SK-N-SH (cell line): ENCODE measurements at regions not wholly inside any gene's neighbourhood (a gene's known extent, or its start where the extent isn't known, plus 50 kb on each side); places are given as distances from the start of the nearest gene placed in this dataset.

ENCODE experiments used
- CTCF ChIA-PET: fragments of 300-600, 350-600 bp; formaldehyde crosslinking; extraction: SDS; loops from one replicate; lab custom pipeline; 2021; lab: Yijun Ruan, JAX
- POLR2A ChIA-PET: fragments of 350-600 bp; sonication (Branson Sonifier 250); formaldehyde crosslinking; extraction: SDS; loops from one replicate; lab custom pipeline; 2020; ENCODE audit warnings: antibody characterized with exemption, inconsistent platforms; lab: Yijun Ruan, JAX
- DNase-seq: peaks from one replicate; pipeline ENCODE4 v3.0.0; 2012
- H2AFZ ChIP-seq: fragments of 200-600 bp; sonication (generic); 2 replicates; pipeline ENCODE4 v1.8.1; 2016; ENCODE audit warnings: antibody characterized with exemption, mild to moderate bottlenecking, low read depth
- H3F3A ChIP-seq: fragments of 200-600 bp; sonication (generic); replicated peaks from 2 replicates; pipeline ENCODE3; 2016; ENCODE audit warnings: antibody characterized with exemption, mild to moderate bottlenecking; ENCODE audit not compliant: insufficient read depth
- H3K27ac ChIP-seq, 2 experiments: fragments of 200-500 bp in 1 of 2; fragments of 200-600 bp in 1 of 2; sonication (Bioruptor generic) in 1 of 2; sonication (generic), shearing (Covaris generic) in 1 of 2; 2 replicates each; pipeline versions ENCODE4 v1.5.1 to v1.6.1; 2014 to 2016; ENCODE audit warnings: low read depth in 2 of 2, inconsistent platforms in 1 of 2, low read length in 1 of 2, mild to moderate bottlenecking in 1 of 2, mixed read lengths in 1 of 2
- H3K27me3 ChIP-seq: fragments of 200-600 bp; sonication (generic), shearing (Covaris generic); 2 replicates; pipeline ENCODE4 v1.6.1; 2016; ENCODE audit warnings: mixed run types; ENCODE audit not compliant: insufficient read depth
- H3K36me3 ChIP-seq, 2 experiments: fragments of 200-500 bp in 1 of 2; fragments of 200-600 bp in 1 of 2; sonication (Bioruptor generic) in 1 of 2; sonication (generic) in 1 of 2; replicated peaks in 1 of 2; 2 replicates each; pipeline versions ENCODE3 to v1.5.1; 2014 to 2016; ENCODE audit warnings: low read length in 1 of 2, mild to moderate bottlenecking in 1 of 2; ENCODE audit not compliant: insufficient read depth in 2 of 2, control insufficient read depth in 1 of 2
- H3K4me1 ChIP-seq, 2 experiments: fragments of 200-500 bp in 1 of 2; fragments of 200-600 bp in 1 of 2; sonication (Bioruptor generic) in 1 of 2; sonication (generic), shearing (Covaris generic) in 1 of 2; 2 replicates each; pipeline versions ENCODE4 v1.5.1 to v1.6.1; 2014 to 2016; ENCODE audit warnings: low read depth in 1 of 2, low read length in 1 of 2, mixed run types in 1 of 2; ENCODE audit not compliant: insufficient read depth in 2 of 2, control insufficient read depth in 1 of 2
- H3K4me2 ChIP-seq: fragments of 200-600 bp; sonication (generic), shearing (Covaris generic); 2 replicates; pipeline ENCODE4 v1.6.1; 2017; ENCODE audit warnings: mixed run types
- H3K4me3 ChIP-seq, 2 experiments: fragments of 200-500 bp in 1 of 2; fragments of 200-600 bp in 1 of 2; sonication (Bioruptor generic) in 1 of 2; sonication (generic), shearing (Covaris generic) in 1 of 2; 2 replicates each; pipeline versions ENCODE4 v1.5.1 to v1.8.1; 2014 to 2016; ENCODE audit warnings: low read depth in 2 of 2, inconsistent platforms in 1 of 2, low read length in 1 of 2, mild to moderate bottlenecking in 1 of 2, mixed read lengths in 1 of 2, moderate library complexity in 1 of 2
- H3K79me2 ChIP-seq: fragments of 200-600 bp; sonication (generic); 2 replicates; pipeline ENCODE4 v1.8.1; 2017; ENCODE audit warnings: mild to moderate bottlenecking; ENCODE audit not compliant: insufficient read depth
- H3K9ac ChIP-seq: fragments of 200-600 bp; sonication (generic); 2 replicates; pipeline ENCODE4 v1.6.1; 2017; ENCODE audit warnings: mixed run types
- H3K9me2 ChIP-seq: fragments of 200-600 bp; sonication (generic); 2 replicates; pipeline ENCODE4 v1.6.1; 2017; ENCODE audit warnings: mixed run types
- H3K9me3 ChIP-seq: fragments of 200-600 bp; sonication (generic); 2 replicates; pipeline ENCODE4 v1.6.1; 2017; ENCODE audit warnings: mixed run types, mild to moderate bottlenecking, moderate library complexity
- H4K20me1 ChIP-seq: fragments of 200-600 bp; sonication (generic); 2 replicates; pipeline ENCODE4 v1.6.1; 2017; ENCODE audit warnings: mild to moderate bottlenecking, mixed run types; ENCODE audit not compliant: insufficient read depth
- CHD2 ChIP-seq: fragments of 150-350 bp; IDR thresholded peaks from 2 replicates; pipeline ENCODE4 v1.6.1; 2018; ENCODE audit warnings: low read length; ENCODE audit not compliant: partially characterized antibody
- ELF1 ChIP-seq: IDR thresholded peaks from 2 replicates; pipeline ENCODE4 v1.4.0; 2012
- EP300 ChIP-seq, 2 experiments: IDR thresholded peaks; 2 replicates each; pipeline versions ENCODE4 v1.4.0 to v1.6.1; 2012; ENCODE audit warnings: borderline replicate concordance in 1 of 2, low read depth in 1 of 2, low read length in 1 of 2
- FOSL2 ChIP-seq: IDR thresholded peaks from 2 replicates; pipeline ENCODE4 v1.4.0; 2012; ENCODE audit warnings: low read depth, mild to moderate bottlenecking, moderate library complexity, borderline replicate concordance
- FOXJ3 ChIP-seq: sonication (generic); formaldehyde crosslinking; IDR thresholded peaks from 2 replicates; pipeline ENCODE4 v1.5.1; 2020; ENCODE audit warnings: mild to moderate bottlenecking, missing genetic modification reagents
- FOXM1 ChIP-seq: IDR thresholded peaks from 2 replicates; pipeline ENCODE4 v1.4.0; 2012; ENCODE audit warnings: low read depth, mild to moderate bottlenecking
- GABPA ChIP-seq: IDR thresholded peaks from 2 replicates; pipeline ENCODE4 v1.4.0; 2012; ENCODE audit warnings: low read depth, mild to moderate bottlenecking
- GATA2 ChIP-seq: sonication (generic); formaldehyde crosslinking; IDR thresholded peaks from 2 replicates; pipeline ENCODE4 v1.5.0; 2020; ENCODE audit warnings: mild to moderate bottlenecking, missing genetic modification reagents
- JUND ChIP-seq: IDR thresholded peaks from 2 replicates; pipeline ENCODE4 v1.4.0; 2012
- MEF2A ChIP-seq: IDR thresholded peaks from 2 replicates; pipeline ENCODE4 v1.4.0; 2012; ENCODE audit warnings: low read depth, borderline replicate concordance
- MXI1 ChIP-seq: IDR thresholded peaks from 2 replicates; pipeline ENCODE4 v1.6.1; 2012; ENCODE audit warnings: mild to moderate bottlenecking, low read depth, low read length, improper control_type of control experiment
- NFIC ChIP-seq: IDR thresholded peaks from 2 replicates; pipeline ENCODE4 v1.4.0; 2012; ENCODE audit warnings: borderline replicate concordance
- NRF1 ChIP-seq: IDR thresholded peaks from 2 replicates; pipeline ENCODE4 v1.6.1; 2012; ENCODE audit warnings: low read depth, mild to moderate bottlenecking, low read length
- RAD21 ChIP-seq: IDR thresholded peaks from 2 replicates; pipeline ENCODE4 v1.6.1; 2012; ENCODE audit warnings: mild to moderate bottlenecking, low read length
- RCOR1 ChIP-seq: fragments of 150-350 bp; IDR thresholded peaks from 2 replicates; pipeline ENCODE4 v1.6.1; 2017; ENCODE audit warnings: antibody characterized with exemption, low read length
- RXRA ChIP-seq: IDR thresholded peaks from 2 replicates; pipeline ENCODE4 v1.4.0; 2012; ENCODE audit warnings: low read depth, mild to moderate bottlenecking, borderline replicate concordance
- TCF12 ChIP-seq: IDR thresholded peaks from 2 replicates; pipeline ENCODE4 v1.4.0; 2012
- TEAD4 ChIP-seq: IDR thresholded peaks from 2 replicates; pipeline ENCODE4 v1.4.0; 2012; ENCODE audit warnings: mild to moderate bottlenecking, borderline replicate concordance; ENCODE audit not compliant: insufficient read depth
- YY1 ChIP-seq: IDR thresholded peaks from 2 replicates; pipeline ENCODE4 v1.4.0; 2012; ENCODE audit warnings: low read depth, mild to moderate bottlenecking
- whole genome bisulfite sequencing: methylation state at CpG from one replicate; pipeline ENCODE4 v1.1.6; 2017; ENCODE audit warnings: low lambda C conversion rate; 5-methylcytosine and 5-hydroxymethylcytosine counted together
- TF ChIP-seq, protein P1 (sequence below): IDR thresholded peaks from 2 replicates; pipeline ENCODE4 v1.4.0; 2012; ENCODE audit warnings: low read depth
- TF ChIP-seq, protein P2 (sequence below): IDR thresholded peaks from 2 replicates; pipeline ENCODE4 v1.6.1; 2012; ENCODE audit warnings: mild to moderate bottlenecking, low read depth, low read length, moderate library complexity
- TF ChIP-seq, protein P3 (sequence below): fragments of 150-350 bp; IDR thresholded peaks from 2 replicates; pipeline ENCODE4 v1.6.1; 2016; ENCODE audit warnings: mild to moderate bottlenecking, low read depth, low read length
- TF ChIP-seq, protein P4 (sequence below): IDR thresholded peaks from 2 replicates; pipeline ENCODE4; 2012
- TF ChIP-seq, protein P5 (sequence below): IDR thresholded peaks from 2 replicates; pipeline ENCODE4 v1.4.0; 2012; ENCODE audit warnings: low read depth, borderline replicate concordance
- TF ChIP-seq, protein P6 (sequence below): IDR thresholded peaks from 2 replicates; pipeline ENCODE4 v1.4.0; 2012; ENCODE audit warnings: low read depth, borderline replicate concordance
- TF ChIP-seq, protein P7 (sequence below): fragments of 150-350 bp; IDR thresholded peaks from 2 replicates; pipeline ENCODE4 v1.6.1; 2017; ENCODE audit warnings: antibody characterized with exemption, low read length, low read depth, borderline replicate concordance

DNA sequence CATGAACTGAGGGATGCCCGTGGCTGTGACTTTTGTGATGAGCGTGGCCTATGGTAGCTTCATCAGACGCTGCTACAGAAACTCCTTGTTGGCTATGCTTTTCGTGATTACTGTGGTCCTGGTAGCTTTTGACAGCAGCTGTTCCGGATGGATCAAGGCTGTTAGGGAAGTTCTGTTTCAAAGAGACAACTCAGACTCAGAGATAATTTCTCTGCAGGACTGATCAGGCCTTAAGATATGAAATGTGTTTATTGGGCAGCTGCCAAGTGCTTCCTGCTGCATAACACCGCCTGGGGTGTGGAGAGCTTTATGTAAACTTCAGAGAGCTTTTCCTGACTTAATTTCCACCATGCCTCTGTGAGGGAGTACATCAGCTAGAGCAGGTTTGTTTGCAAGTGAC lies 243.8 kb downstream of the TSN start:
- POLR2A ChIA-PET: interaction anchor here (1.0 kb wide), 2 partner anchors 11 to 32 kb away, joined by 3 read pairs; no protein-coding TSS in a partner anchor
- CTCF ChIA-PET: interaction anchor here (1.9 kb wide), 1 partner anchor 24 kb away, joined by 7 read pairs; no protein-coding TSS in a partner anchor

More for the DNA sequence above, 243.8 kb downstream of the TSN start:
- Histone ChIP-seq H3K27ac (peak overlapping the region in 1 of 2 experiments; percentile 96; a peak in 2 of 4 replicates), H3K27me3 (no peaks in the 10 kb centered on the region), H3K36me3 (no peaks in the 10 kb centered on the region), H3K79me2 (no peaks in the 10 kb centered on the region), H2AFZ (no peak overlapping the region), H3F3A (no peaks in the 10 kb centered on the region), H3K4me3 (no peak overlapping the region), H4K20me1 (no peaks in the 10 kb centered on the region), H3K9me3 (no peaks in the 10 kb centered on the region), H3K9ac (no peak overlapping the region), H3K4me2 (no peak overlapping the region), H3K9me2 (no peaks in the 10 kb centered on the region), H3K4me1 (peaks cover 0 to 32% of the 10 kb centered on the region in 2 experiments; a peak in 3 of 4 replicates)
- peak; percentile 45 for TF ChIP-seq NFIC
- TF ChIP-seq, protein P1, sequence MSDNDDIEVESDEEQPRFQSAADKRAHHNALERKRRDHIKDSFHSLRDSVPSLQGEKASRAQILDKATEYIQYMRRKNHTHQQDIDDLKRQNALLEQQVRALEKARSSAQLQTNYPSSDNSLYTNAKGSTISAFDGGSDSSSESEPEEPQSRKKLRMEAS: no peak
- TF ChIP-seq FOXJ3 (CRISPR knock-in tag): peak; percentile 95
- no peak for TF ChIP-seq FOSL2
- TF ChIP-seq CHD2: peak; percentile 89
- TF ChIP-seq NRF1: no peak
- TF ChIP-seq, protein P2, sequence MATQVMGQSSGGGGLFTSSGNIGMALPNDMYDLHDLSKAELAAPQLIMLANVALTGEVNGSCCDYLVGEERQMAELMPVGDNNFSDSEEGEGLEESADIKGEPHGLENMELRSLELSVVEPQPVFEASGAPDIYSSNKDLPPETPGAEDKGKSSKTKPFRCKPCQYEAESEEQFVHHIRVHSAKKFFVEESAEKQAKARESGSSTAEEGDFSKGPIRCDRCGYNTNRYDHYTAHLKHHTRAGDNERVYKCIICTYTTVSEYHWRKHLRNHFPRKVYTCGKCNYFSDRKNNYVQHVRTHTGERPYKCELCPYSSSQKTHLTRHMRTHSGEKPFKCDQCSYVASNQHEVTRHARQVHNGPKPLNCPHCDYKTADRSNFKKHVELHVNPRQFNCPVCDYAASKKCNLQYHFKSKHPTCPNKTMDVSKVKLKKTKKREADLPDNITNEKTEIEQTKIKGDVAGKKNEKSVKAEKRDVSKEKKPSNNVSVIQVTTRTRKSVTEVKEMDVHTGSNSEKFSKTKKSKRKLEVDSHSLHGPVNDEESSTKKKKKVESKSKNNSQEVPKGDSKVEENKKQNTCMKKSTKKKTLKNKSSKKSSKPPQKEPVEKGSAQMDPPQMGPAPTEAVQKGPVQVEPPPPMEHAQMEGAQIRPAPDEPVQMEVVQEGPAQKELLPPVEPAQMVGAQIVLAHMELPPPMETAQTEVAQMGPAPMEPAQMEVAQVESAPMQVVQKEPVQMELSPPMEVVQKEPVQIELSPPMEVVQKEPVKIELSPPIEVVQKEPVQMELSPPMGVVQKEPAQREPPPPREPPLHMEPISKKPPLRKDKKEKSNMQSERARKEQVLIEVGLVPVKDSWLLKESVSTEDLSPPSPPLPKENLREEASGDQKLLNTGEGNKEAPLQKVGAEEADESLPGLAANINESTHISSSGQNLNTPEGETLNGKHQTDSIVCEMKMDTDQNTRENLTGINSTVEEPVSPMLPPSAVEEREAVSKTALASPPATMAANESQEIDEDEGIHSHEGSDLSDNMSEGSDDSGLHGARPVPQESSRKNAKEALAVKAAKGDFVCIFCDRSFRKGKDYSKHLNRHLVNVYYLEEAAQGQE: no peak
- TF ChIP-seq, protein P3, sequence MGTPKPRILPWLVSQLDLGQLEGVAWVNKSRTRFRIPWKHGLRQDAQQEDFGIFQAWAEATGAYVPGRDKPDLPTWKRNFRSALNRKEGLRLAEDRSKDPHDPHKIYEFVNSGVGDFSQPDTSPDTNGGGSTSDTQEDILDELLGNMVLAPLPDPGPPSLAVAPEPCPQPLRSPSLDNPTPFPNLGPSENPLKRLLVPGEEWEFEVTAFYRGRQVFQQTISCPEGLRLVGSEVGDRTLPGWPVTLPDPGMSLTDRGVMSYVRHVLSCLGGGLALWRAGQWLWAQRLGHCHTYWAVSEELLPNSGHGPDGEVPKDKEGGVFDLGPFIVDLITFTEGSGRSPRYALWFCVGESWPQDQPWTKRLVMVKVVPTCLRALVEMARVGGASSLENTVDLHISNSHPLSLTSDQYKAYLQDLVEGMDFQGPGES: no peak
- TF ChIP-seq GATA2 (CRISPR knock-in tag): peak; percentile 97
- TF ChIP-seq, protein P4, sequence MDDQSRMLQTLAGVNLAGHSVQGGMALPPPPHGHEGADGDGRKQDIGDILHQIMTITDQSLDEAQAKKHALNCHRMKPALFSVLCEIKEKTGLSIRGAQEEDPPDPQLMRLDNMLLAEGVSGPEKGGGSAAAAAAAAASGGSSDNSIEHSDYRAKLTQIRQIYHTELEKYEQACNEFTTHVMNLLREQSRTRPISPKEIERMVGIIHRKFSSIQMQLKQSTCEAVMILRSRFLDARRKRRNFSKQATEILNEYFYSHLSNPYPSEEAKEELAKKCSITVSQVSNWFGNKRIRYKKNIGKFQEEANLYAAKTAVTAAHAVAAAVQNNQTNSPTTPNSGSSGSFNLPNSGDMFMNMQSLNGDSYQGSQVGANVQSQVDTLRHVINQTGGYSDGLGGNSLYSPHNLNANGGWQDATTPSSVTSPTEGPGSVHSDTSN: no peak
- peak; percentile 18 for TF ChIP-seq RAD21
- TF ChIP-seq, protein P5, sequence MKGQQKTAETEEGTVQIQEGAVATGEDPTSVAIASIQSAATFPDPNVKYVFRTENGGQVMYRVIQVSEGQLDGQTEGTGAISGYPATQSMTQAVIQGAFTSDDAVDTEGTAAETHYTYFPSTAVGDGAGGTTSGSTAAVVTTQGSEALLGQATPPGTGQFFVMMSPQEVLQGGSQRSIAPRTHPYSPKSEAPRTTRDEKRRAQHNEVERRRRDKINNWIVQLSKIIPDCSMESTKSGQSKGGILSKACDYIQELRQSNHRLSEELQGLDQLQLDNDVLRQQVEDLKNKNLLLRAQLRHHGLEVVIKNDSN: no peak
- no peak for TF ChIP-seq ELF1
- TF ChIP-seq RXRA: no peak
- TF ChIP-seq MXI1: peak; percentile 85
- peak; percentile 96 for TF ChIP-seq RCOR1
- no peak for TF ChIP-seq YY1
- TF ChIP-seq MEF2A: no peak
- peak; percentile 28; the same call in 1 of the 2 replicates for TF ChIP-seq TCF12
- no peak for TF ChIP-seq GABPA
- TF ChIP-seq EP300 (IDR thresholded peaks at IDR 0.05; ENCODE audit: borderline replicate concordance in 1 of 2, low read depth in 1 of 2, low read length in 1 of 2): peak in 1 of 2 experiments; percentile 96; a peak in 2 of 4 replicates
- TF ChIP-seq, protein P6, sequence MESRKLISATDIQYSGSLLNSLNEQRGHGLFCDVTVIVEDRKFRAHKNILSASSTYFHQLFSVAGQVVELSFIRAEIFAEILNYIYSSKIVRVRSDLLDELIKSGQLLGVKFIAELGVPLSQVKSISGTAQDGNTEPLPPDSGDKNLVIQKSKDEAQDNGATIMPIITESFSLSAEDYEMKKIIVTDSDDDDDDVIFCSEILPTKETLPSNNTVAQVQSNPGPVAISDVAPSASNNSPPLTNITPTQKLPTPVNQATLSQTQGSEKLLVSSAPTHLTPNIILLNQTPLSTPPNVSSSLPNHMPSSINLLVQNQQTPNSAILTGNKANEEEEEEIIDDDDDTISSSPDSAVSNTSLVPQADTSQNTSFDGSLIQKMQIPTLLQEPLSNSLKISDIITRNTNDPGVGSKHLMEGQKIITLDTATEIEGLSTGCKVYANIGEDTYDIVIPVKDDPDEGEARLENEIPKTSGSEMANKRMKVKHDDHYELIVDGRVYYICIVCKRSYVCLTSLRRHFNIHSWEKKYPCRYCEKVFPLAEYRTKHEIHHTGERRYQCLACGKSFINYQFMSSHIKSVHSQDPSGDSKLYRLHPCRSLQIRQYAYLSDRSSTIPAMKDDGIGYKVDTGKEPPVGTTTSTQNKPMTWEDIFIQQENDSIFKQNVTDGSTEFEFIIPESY: no peak
- no peak for TF ChIP-seq JUND
- TF ChIP-seq FOXM1: no peak
- no peak for TF ChIP-seq TEAD4
- TF ChIP-seq, protein P7, sequence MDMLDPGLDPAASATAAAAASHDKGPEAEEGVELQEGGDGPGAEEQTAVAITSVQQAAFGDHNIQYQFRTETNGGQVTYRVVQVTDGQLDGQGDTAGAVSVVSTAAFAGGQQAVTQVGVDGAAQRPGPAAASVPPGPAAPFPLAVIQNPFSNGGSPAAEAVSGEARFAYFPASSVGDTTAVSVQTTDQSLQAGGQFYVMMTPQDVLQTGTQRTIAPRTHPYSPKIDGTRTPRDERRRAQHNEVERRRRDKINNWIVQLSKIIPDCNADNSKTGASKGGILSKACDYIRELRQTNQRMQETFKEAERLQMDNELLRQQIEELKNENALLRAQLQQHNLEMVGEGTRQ: no peak
- 6% methylated on average over 6 of the region's 6 CpGs for WGBS
- DNase-seq: peak; percentile 82
